ENCODE measurements at regions not wholly inside any gene's neighbourhood (a gene's known extent, or its start where the extent isn't known, plus 50 kb on each side); places are given as distances from the start of the nearest gene placed in this dataset.

DNA sequence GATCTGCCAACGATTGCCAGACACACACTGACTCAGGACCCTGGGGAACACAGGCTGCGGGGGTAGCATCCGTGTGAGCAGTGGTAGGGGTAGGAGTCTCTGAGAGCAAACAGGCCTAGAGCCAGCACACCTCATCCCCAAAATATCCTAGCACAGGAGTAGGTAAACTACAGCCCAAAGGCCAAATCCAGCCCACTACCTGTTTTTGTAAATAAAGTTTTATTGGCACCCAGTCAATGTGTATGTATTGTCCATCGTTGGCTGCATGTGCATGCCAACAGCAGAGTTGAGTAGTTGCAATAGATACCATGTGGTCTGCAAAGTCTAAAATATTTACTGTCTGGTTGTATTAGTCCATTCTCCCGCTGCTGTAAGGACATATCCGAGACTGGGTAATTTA, 55.5 kb upstream of the GPRC5B start:
- TF ChIP-seq CTCF (IDR thresholded peaks at IDR 0.05; ENCODE audit: insufficient read depth, low read length, poor library complexity, severe bottlenecking) = no peak
- no peak for TF ChIP-seq EZH2phosphoT487 (conservative IDR thresholded peaks at IDR 0.05; ENCODE audit: low read length)
